ENCODE measurements at regions not wholly inside any gene's neighbourhood (a gene's known extent, or its start where the extent isn't known, plus 50 kb on each side); places are given as distances from the start of the nearest gene placed in this dataset.

GRCh38 chr16:73737637-73738036, 559.0 kb upstream of the PSMD7 start:
- DNase-seq = no peak

DNA sequence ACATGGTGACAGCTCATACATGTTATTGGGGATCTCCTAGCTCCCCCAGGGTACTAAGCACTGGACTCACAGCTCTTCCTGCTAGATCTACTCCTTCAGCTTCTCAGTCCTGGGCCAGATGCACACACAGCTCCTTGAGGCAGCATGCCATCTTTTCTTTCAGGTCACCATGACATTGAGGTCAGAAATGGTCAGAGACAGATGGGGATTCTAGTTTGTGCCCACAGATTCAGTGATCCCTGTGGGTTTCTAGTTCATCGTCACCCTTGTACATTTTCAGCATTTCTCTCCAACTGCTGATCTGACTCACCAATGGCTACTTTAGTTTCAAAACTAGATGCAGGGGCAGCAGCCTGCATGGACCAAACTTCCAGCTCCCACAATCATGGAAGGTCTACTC, 560.7 kb upstream of the PSMD7 start:
- DNase-seq = no peak

DNA sequence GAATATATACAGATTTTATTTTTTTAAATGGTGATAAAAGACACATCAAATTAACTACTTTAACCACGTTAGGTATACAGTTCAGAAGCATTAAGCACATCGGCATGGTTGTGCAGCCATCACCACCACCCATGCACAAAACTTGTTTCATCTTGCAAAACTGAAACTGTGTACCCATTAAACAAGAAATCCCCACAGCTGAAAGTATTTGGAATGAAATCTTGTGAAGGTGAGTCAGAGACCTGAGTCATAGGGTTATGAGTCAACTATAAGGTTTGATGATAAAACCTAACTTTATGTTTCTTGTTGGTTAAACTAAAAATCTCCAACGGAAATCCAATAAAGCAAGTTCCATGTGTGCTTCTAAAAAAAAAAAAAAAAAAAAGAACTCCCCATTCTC, 561.6 kb upstream of the PSMD7 start:
- DNase-seq = no peak

DNA sequence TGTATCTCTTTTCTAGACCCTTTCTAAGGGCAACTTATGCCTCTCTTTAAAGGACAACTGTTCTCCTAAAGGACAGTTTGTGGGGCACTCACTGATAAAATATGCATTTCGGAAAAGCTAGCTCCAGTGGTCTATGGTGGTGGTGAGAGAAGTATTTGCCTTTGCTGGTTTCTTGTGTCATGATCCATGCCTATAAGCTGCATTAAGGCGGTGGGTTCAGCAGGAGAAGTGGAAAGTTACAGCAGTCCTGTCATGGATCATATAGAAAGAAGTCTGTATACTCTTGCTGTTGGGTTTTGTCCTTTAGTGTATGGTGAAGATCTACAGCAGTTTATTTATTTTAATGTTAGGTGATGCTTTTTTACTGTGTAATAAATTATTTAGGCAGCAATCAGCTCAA, 563.9 kb upstream of the PSMD7 start:
- DNase-seq = no peak

- DNase-seq = no peak
These were observed 564.5 kb upstream of the PSMD7 start for GRCh38 chr16:73732143-73732542.

- DNase-seq = no peak
These were observed 566.0 kb upstream of the PSMD7 start for GRCh38 chr16:73730481-73731090.

DNA sequence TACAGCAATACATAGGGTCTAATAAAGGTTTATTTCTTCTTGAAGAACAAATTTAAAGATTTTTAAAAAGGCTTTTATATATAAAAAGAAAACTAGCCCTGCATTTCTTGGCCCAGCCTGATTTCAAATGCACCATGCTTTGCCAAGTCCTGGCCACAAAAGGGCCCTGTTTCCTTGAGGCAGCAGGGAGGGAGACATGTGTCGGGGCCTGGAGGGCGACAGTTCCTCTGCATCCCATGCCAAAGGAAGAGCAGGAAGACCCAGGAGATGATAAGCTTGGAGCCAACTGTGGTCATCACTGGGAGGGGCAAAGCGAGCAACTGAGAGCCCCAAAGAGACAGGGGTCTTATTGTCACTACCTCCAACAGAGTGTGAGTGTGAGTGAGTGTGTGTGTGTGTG, 571.5 kb upstream of the PSMD7 start:
- DNase-seq = no peak

DNA sequence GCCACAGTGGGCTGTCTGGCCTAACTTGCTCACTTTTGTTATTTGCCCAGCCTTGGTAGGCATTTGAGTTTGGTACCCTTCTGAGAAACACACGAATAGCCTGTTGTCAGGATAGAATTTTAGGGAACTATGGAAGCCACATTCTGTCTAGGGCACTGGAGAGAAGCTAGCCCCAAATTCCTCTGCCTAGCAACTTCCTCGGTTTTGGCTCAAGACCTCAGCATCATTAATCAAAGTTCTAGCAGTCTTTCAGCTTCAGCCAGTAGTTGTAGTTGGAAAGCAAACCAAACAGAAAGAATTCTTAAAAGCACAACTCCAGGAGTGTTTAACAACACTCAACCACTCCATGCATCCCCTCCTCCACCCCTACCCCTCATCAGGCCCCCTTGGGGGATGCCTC, 572.1 kb upstream of the PSMD7 start:
- no peak for DNase-seq

GRCh38 chr16:73717266-73717974, 579.2 kb upstream of the PSMD7 start:
- DNase-seq = no peak

DNA sequence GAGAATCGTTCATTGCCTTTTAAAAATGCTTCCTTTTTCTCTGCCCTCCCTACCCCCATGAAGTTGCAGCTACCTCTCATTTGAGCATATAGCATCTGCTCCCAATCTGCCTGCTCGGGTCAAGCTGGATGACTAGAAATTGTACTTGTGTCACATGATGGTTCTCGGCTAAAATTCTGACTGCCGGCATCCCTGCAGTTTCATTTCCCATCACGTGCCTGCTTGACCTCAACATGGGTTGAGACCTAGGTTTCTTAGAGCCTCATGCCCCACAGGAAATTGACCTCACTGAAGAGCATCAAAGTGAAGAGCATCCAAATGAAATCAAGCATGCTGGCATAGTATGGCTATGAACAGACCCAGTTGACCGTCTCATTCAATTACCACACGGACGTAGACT, 581.6 kb upstream of the PSMD7 start:
- no peak for DNase-seq

DNA sequence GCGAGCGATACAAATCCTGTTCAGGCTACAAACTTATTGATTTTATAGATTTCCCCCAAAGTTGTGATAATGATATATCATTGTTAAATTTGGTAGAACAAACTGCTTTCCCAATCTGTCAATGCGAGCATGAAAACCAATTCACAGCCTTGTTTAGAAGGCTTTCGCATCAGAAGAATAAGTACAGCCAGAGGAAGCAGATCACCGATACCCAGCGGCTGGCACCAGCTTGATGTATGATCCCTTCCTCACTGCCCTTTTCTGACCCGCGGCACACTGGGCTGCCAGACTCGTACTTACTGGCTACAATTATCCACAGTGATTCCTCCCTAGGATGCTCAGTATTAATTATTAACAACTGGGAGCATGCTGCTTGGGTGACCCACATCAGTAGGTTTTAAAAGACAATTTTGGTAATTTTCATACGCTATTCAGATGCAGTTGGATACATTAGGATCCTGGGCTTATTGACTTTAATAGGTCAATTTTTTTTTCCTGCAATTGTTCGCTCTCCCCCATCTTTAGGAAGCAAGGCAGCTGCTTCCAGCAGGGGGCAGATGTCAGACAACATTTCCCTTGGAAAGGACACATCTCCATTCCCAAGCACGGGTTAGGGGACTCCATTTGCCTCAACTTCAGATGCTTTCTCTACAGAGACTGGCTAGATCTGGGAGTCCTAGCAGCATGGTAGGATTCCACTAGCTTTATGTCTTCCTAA, 582.7 kb upstream of the PSMD7 start:
- no peak for DNase-seq

DNA sequence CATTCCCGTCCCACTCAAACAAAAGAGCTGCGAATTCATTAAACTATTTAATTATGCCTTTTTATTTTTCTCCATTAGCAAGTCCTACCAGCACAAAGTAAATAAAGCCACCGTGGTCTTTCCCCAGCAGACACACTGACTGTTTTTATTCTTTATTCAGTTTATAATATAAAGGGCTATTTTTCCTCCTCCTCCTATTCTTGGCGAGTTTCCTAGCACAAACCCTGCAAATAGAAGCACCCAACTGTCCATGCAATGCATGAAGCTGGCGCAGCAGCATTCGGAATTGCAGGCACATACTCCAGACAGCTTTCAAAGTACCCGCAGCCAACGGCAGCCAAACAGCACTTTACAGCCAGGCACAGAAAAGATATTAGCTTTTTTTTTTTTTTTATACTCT, 583.4 kb upstream of the PSMD7 start:
- no peak for DNase-seq

DNA sequence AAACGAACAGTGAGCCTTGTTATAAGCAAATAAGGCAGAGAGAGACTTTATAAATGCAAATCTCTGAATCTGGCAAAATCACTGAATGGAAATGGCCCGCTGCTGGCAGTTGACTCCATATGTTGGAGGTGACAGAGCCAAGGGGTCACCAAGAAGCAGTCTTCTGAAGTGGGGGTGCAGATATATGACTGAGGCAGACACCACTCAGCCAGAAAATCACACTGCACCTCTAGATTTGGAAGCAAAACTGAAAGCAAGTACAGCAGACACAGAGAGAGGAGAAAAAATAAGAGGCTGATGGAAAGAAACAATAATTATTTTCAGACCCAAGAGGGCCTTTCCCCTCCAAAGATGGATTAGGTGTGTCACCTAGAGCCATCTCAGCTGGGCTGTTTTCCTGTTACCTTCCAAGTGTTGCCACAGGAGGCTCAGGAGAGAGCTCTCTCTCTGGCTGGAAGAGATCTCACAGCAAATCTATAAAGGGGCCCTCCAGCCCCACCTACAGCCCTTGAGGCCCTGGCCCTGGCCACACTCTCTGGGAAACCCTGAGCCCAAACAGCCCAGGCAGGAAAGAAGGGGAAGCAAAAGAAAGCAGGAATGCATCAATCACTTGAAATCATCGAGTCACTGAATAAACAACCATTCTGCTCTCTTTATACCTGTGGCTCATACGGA, 585.1 kb upstream of the PSMD7 start:
- no peak for DNase-seq

DNA sequence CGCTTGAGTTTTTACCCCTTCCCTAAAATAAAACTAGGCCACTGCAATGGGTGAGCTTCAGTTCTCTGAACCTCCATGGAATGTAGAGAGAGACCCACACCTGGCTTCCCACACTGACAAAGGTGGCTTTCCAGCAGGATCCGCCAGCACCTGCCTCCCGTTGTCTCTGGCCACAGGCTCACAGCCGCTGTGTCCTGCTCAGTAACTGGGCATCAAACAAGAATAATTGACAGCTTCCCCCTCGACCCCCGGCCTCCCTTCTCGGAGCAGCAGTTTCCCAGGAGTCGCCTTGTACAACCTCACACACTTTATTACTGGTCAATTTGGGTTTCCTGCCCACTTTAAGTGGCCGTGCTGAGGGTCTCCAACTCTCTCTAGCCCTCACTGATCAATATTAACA, 586.1 kb upstream of the PSMD7 start:
- no peak for DNase-seq

GRCh38 chr16:73707863-73708262, 588.8 kb upstream of the PSMD7 start:
- DNase-seq = no peak

DNA sequence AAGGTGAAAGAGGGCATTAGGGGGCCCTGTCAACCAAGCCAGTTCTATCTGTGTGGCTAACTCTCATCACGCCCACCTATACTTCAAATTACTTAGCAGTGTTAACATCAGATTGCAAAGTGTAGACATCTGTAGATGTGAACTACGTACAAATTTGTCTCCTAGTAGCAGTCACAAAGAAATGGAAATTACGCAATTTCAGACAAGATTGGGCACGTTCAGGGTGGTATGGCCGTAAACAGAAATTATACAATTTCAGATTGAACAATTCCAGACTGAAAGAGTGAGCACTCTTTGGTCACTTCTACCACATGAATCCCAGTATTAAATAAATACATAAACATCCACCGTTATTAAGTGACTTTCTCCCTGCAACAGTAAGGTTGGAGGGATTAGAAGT, 592.7 kb upstream of the PSMD7 start:
- DNase-seq = no peak

DNA sequence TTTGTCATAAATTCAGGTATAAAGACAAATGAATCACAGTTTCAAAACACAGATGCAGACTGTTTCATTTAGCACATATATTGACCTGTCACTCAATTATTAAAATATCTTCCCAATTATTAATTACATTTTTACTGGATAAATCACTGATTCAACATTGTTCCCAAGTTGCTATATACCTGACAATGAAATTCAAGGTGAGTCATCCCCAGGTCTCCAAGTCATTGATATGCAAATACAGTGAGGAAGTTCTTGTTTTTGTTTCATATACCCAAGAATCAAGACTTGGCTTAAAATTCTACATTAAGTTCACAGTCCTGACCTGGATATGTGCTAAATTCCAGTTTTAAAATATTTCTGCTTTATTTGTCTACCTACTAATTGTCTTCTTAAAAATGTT, 599.3 kb upstream of the PSMD7 start:
- DNase-seq = no peak

GRCh38 chr16:73692861-73693260, 603.8 kb upstream of the PSMD7 start:
- DNase-seq = no peak

DNA sequence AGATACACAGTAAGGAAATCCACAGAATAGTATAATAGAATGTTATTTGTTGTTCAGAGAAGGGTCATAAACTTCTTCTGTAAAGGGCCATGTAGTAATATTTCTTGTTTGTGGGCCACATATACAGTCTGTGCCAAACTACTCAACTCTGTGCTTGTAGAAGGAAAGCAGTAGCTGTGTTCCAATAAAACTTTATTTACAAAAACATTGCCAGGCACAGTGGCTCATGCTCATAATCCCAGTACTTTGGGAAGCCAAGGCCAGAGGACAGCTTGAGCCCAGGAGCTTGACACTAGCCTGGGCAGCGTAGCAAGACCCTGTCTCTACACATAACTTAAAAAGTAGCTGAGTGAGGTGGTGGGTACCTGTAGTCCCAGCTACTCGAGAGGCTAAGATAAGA, 612.8 kb upstream of the PSMD7 start:
- DNase-seq = no peak

DNA sequence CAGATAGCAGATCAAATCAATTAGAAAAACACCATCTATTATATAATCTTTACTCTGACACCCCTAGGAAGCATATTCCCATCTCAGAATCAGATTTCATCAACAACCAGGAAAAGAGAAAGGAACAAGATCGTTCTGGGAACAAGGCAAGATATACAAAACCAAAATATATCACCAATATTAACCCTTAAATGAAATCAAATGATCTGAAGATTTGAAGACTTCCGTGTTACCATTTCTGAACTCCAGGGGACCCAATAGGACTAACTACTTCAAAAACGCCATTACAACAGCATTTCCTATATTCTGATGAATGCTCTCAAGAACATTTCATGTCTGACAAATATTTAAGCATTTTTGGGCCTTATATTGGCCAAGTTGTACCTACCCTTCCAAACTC, 624.2 kb upstream of the ZFHX3 start:
- DNase-seq = no peak

DNA sequence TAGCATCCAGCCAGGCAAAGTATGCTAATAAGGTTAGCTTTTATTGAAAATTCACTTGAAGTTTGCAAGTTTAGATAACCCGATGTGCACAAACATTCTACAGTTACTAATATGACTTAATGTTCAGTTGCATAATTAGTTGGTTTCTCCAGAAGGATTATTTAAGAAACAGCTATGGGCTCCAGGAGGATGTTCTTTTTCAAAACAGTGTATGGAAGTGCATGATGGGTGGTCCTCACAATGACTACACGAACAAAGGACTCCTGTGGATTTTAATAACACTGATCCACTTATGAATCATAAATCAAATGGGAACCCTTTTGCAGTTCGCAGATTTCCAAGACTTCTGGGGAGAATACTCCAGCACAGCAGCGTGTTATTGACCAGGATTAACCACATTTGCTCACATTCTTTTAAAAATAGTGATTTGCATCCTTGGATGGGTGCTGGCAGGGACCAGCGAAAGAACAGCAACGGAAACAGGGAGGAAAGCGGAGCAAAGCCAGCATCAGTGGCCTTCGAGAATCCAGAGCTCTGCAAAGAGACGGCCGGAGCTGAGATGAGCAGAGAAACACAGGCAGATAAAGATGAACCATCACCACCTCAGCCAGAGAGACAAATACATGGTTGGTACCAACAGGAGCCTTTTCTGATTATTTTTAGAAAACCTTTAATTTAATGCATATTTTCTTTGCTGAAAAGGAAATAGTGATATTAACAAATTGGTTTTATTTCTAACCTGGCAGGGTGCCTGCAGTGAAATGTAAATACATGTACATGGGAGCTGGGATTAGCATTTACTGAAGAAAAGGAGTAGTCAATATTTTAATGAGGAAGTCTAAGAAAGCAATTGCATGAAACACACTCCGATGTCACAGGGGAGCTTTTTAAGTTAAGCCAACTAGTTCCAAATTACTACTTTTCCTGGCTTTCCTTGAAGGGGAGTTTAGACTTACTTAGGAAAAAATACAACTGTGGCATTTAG, 623.2 kb upstream of the ZFHX3 start:
- no peak for DNase-seq

DNA sequence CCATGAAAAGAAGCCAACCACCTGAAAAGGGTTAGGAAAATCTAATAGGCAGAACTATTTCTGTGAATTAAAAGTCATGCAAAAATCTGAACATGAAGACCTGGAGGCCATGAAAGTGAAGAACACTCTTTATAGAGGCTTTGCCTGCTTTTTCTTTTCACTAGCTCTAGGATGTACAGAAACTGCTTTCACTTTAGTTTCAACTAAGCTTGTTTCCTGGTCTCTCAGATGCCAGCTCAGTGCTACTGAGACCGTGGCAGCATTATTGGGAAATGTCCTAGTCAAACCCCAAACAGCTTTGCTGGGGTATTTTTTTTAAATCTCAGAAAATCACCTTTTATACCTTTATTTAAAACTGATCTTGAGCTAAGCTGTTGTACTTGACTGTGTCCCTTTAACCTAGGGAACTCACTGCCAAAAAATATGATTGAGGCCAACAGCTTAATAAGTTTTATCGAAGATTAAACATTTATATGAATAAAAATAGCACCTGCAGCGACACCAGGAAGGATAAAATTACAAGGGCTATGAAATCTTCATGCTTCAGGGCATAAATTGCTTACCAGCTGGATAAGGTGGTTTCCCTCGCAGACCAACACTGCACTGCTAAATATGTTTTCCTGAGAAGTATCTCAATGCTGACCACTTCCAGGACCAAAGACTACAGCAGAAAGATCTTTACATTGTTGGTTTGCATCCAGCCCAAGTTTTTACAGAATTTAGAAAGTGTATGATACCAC, 621.8 kb upstream of the ZFHX3 start:
- DNase-seq = no peak
